ENCODE measurements at regions not wholly inside any gene's neighbourhood (a gene's known extent, or its start where the extent isn't known, plus 50 kb on each side); places are given as distances from the start of the nearest gene placed in this dataset.

GRCh38 chr3:154515921-154516320 is 85.9 kb upstream of the GPR149 start:
- TF ChIP-seq POLR2AphosphoS5 (IDR thresholded peaks at IDR 0.05): no peak
- TF ChIP-seq CTCF (IDR thresholded peaks at IDR 0.05): no peak
- no peak for TF ChIP-seq POLR2A (IDR thresholded peaks at IDR 0.05)

Measured in upper lobe of left lung (tissue), 4 donors.